Ascending aorta (tissue), 2 donors: ENCODE measurements at regions not wholly inside any gene's neighbourhood (a gene's known extent, or its start where the extent isn't known, plus 50 kb on each side); places are given as distances from the start of the nearest gene placed in this dataset.
"Not testable (repeated sequence)": the region's sequence is repeated elsewhere in the genome, so short reads cannot be mapped to it uniquely, and the experiment has no call there.

Experiments
- DNase-seq, 2 donors: peaks; one replicate each; pipeline ENCODE4 v3.0.0-alpha.2; 2019; ENCODE audit warnings: low spot score in 2 of 2
- H3K27ac ChIP-seq, 2 donors: fragments of 200-600 bp; sonication (generic); one replicate each; pipeline ENCODE4 v1.5.1; 2016 to 2017; ENCODE audit warnings: mild to moderate bottlenecking in 1 of 2
- H3K27me3 ChIP-seq: fragments of 200-600 bp; sonication (generic); one replicate; pipeline ENCODE4 v1.5.1; 2017
- H3K36me3 ChIP-seq, 2 donors: fragments of 200-600 bp; sonication (generic); one replicate each; pipeline ENCODE4 v1.5.1; 2016
- H3K4me1 ChIP-seq, 2 donors: fragments of 200-600 bp; sonication (generic); one replicate each; pipeline ENCODE4 v1.5.1; 2016 to 2017; ENCODE audit warnings: mild to moderate bottlenecking in 1 of 2
- H3K4me3 ChIP-seq, 2 donors: fragments of 200-600 bp; sonication (generic); one replicate each; pipeline ENCODE4 v1.5.1; 2016 to 2017; ENCODE audit warnings: mild to moderate bottlenecking in 1 of 2
- H3K9me3 ChIP-seq, 2 donors: fragments of 200-600 bp; sonication (generic); one replicate each; pipeline ENCODE4 v1.5.1; 2016
- intact Hi-C: fragments of 100-400 bp; cut with DNase I; formaldehyde crosslinking; loops from one replicate; pipeline ENCODE4 v1.15.1; 2023
- TF ChIP-seq, protein P1 (sequence below), 3 experiments: fragments of 200-600 bp in 2 of 3; fragments of 450-650 bp in 1 of 3; sonication (generic) in 2 of 3; IDR thresholded peaks; one replicate each; pipeline ENCODE4 v1.5.1; 2016 to 2019; ENCODE audit warnings: antibody characterized with exemption in 3 of 3, mild to moderate bottlenecking in 1 of 3, moderate library complexity in 1 of 3

DNA sequence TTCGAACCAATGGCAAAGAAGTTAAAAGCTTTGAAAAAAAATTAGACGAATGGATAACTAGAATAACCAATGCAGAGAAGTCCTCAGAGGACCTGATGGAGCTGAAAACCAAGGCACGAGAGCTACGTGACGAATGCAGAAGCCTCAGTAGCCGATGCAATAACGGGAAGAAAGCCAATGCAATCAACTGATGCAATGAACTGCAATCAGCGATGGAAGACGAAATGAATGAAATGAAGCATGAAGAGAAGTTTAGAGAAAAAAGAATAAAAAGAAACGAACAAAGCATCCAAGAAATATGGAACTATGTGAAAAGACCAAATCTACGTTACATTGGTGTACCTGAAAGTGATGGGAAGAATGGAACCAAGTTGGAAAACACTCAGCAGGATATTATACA, 52.6 kb upstream of the MRPS30 start:
- DNase-seq, H3K27ac ChIP-seq, H3K36me3 ChIP-seq, H3K9me3 ChIP-seq, H3K4me1 ChIP-seq, H3K4me3 ChIP-seq, H3K27me3 ChIP-seq, intact Hi-C loops: not testable (repeated sequence)

DNA sequence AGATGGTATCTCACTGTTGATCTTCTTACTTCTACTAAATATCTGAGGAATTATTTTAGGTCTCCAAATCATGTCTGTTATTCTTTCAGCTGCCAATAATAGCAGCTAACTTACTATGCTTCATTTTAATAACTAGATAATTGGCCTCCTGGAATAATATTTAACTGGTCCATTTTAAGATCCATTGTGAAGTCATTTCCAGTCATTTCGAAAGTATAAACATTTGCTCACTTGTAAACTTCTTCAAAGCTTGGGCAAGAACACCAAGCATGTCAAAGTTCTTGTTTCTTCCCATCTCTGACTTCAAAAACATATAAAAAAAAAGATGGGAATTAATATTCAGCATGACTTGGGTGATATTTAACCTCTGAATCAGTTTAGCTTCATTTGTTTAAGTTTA, 61.4 kb upstream of the MRPS30 start:
- no peak for DNase-seq
- intact Hi-C loops = no loop called here
- no peaks in the 10 kb centered on the region for H3K4me1 ChIP-seq
- no peaks in the 10 kb centered on the region for H3K9me3 ChIP-seq
- H3K27me3 ChIP-seq = no peaks in the 10 kb centered on the region
- H3K36me3 ChIP-seq = no peaks in the 10 kb centered on the region
- H3K4me3 ChIP-seq = no peak overlapping the region
- no peak overlapping the region for H3K27ac ChIP-seq
- TF ChIP-seq, protein P1, sequence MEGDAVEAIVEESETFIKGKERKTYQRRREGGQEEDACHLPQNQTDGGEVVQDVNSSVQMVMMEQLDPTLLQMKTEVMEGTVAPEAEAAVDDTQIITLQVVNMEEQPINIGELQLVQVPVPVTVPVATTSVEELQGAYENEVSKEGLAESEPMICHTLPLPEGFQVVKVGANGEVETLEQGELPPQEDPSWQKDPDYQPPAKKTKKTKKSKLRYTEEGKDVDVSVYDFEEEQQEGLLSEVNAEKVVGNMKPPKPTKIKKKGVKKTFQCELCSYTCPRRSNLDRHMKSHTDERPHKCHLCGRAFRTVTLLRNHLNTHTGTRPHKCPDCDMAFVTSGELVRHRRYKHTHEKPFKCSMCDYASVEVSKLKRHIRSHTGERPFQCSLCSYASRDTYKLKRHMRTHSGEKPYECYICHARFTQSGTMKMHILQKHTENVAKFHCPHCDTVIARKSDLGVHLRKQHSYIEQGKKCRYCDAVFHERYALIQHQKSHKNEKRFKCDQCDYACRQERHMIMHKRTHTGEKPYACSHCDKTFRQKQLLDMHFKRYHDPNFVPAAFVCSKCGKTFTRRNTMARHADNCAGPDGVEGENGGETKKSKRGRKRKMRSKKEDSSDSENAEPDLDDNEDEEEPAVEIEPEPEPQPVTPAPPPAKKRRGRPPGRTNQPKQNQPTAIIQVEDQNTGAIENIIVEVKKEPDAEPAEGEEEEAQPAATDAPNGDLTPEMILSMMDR (IDR thresholded peaks at IDR 0.05) = no peak

DNA sequence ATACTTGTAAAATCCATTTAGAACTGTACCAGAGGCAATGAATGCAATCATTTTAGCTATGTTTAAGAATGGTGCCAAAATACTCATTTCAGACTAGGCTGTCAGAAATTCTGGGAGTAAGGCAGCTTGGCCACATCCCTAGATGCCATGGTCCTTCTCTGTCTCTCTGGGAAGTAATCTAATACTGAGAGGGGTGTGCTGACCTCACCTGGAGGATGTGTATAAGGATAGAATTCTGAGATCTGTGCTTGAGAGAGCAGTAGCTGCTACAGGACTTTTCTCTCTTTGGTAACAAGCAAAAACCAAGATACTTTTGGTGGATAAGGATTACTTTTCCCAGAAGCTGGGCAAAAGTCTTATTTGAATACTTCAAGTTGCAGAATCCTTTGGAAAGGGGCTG, 68.1 kb upstream of the MRPS30 start:
- TF ChIP-seq, protein P1 (IDR thresholded peaks at IDR 0.05) = no peak

DNA sequence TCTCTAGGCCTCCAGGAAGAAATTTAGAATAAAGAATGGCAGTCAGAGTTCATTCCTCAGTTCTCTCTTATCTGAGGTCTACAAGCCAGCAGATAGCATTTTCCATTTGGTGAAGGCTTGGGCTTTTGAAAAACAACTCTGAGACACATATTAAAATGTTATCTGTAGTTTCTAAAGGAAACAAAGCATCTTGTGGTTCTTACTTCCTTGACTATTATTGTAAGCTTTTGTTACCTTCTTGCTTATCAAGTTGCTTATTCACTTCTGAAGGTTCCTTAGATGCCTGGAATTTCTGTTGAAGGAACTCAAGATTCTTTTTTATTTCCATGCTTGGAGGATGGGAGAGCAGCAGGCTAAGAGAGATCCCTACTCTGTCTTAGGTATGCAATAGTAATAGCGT, 79.2 kb upstream of the MRPS30 start:
- Histone ChIP-seq H3K4me1 (no peaks in the 10 kb centered on the region), H3K36me3 (no peaks in the 10 kb centered on the region), H3K27ac (no peak overlapping the region), H3K9me3 (peaks cover 0 to 5% of the 10 kb centered on the region in 2 donors), H3K4me3 (no peak overlapping the region), H3K27me3 (no peaks in the 10 kb centered on the region)
- intact Hi-C loops = no loop called here
- no peak for DNase-seq
- TF ChIP-seq, protein P1 (IDR thresholded peaks at IDR 0.05) = no peak

More for the DNA sequence above, 68.1 kb upstream of the MRPS30 start:
- no peak for DNase-seq
- intact Hi-C loops = no loop called here
- no peak overlapping the region for H3K27ac ChIP-seq
- H3K36me3 ChIP-seq = no peaks in the 10 kb centered on the region
- no peaks in the 10 kb centered on the region for H3K27me3 ChIP-seq
- no peaks in the 10 kb centered on the region for H3K4me1 ChIP-seq
- H3K9me3 ChIP-seq = no peaks in the 10 kb centered on the region
- no peak overlapping the region for H3K4me3 ChIP-seq

DNA sequence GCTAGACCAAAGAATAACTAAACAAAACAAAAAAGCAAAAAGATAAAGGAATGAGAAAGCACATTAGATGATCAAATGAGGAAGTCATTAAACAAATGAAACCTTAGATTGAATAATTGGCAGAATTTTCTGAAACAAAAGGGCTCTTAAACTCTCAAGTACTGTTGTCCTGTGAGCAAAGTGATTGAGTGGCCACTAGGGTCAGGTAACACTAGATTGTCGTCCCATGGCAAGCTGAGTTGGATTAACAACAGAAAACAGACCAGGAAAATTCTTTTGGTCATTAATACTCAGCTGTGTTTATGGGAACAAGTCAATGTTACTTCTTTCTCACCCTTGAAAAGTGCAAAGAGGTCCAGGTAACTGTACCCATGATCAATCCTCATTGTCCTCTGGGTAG, 81.6 kb upstream of the MRPS30 start:
- H3K4me3 ChIP-seq = no peak overlapping the region
- TF ChIP-seq, protein P1 (IDR thresholded peaks at IDR 0.05) = no peak
- DNase-seq = no peak
- H3K27me3 ChIP-seq = no peaks in the 10 kb centered on the region
- no peaks in the 10 kb centered on the region for H3K36me3 ChIP-seq
- H3K4me1 ChIP-seq = no peaks in the 10 kb centered on the region
- H3K9me3 ChIP-seq = peaks cover 0 to 5% of the 10 kb centered on the region in 2 donors
- intact Hi-C loops = no loop called here
- no peak overlapping the region for H3K27ac ChIP-seq

DNA sequence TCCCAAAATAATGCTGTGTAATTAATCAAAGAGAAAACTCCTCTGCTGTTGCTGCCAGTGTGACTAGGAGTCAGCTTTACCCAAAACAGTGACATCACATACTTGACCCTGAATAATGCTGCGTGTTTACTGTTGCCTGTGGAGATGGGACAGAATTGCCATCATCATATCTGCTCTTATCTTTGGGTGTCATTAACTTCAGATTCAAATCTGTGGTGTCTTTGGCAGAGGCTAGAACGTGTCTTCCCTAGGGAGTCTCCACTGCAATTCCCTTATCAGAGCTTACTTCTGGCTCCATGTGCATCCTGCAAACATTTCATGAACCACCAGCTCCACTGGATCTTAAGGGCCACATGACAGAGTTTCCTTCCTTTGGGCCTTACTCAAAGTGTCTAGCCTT, 88.9 kb upstream of the MRPS30 start:
- H3K4me1 ChIP-seq = no peaks in the 10 kb centered on the region
- H3K27ac ChIP-seq = no peak overlapping the region
- TF ChIP-seq, protein P1 (IDR thresholded peaks at IDR 0.05) = no peak
- H3K9me3 ChIP-seq = no peaks in the 10 kb centered on the region
- DNase-seq = no peak
- H3K4me3 ChIP-seq = no peak overlapping the region
- H3K27me3 ChIP-seq = no peaks in the 10 kb centered on the region
- H3K36me3 ChIP-seq = no peaks in the 10 kb centered on the region
- intact Hi-C loops = no loop called here
